ENCODE measurements at regions not wholly inside any gene's neighbourhood (a gene's known extent, or its start where the extent isn't known, plus 50 kb on each side); places are given as distances from the start of the nearest gene placed in this dataset.

DNA sequence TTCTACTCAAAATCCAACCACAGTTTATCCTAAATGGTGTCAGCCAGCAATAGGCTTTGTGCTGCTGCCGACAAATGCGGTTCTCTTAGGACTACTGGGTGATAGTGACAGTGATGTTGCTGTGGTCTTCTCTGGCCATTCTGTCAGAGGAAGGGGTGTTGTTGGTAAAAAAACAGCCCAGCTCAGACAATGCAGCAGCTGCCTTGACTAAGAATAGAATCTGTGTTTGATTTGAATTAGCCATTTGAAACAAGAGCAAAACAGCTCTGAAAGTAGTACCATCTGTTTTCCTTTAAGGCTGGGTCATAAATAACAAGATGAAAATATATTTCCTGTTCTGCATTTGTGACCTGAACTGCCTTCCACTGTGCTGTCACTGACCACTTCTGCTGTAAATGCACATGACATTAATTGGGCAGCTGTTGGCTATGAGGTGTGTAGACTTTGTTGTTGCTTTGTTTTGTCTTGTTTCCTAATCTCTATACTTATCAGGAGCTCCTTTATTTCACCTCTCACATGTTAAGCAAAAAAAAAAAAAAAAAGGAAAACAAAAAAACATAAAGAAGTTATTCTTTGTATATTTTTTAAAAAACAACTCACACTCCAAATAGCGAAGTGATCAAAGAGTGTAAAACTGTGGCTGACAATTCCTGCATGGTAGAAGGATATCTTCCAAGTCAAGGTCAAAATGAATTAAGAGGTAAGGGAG lies 497.8 kb upstream of the ARID1B start:
- TF ChIP-seq, protein P1, sequence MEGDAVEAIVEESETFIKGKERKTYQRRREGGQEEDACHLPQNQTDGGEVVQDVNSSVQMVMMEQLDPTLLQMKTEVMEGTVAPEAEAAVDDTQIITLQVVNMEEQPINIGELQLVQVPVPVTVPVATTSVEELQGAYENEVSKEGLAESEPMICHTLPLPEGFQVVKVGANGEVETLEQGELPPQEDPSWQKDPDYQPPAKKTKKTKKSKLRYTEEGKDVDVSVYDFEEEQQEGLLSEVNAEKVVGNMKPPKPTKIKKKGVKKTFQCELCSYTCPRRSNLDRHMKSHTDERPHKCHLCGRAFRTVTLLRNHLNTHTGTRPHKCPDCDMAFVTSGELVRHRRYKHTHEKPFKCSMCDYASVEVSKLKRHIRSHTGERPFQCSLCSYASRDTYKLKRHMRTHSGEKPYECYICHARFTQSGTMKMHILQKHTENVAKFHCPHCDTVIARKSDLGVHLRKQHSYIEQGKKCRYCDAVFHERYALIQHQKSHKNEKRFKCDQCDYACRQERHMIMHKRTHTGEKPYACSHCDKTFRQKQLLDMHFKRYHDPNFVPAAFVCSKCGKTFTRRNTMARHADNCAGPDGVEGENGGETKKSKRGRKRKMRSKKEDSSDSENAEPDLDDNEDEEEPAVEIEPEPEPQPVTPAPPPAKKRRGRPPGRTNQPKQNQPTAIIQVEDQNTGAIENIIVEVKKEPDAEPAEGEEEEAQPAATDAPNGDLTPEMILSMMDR (conservative IDR thresholded peaks at IDR 0.05; ENCODE audit: low read depth, low read length): no peak
- TF ChIP-seq, protein P2, sequence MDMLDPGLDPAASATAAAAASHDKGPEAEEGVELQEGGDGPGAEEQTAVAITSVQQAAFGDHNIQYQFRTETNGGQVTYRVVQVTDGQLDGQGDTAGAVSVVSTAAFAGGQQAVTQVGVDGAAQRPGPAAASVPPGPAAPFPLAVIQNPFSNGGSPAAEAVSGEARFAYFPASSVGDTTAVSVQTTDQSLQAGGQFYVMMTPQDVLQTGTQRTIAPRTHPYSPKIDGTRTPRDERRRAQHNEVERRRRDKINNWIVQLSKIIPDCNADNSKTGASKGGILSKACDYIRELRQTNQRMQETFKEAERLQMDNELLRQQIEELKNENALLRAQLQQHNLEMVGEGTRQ (IDR thresholded peaks at IDR 0.05; ENCODE audit: low read depth, low read length): no peak
- TF ChIP-seq SMC3 (IDR thresholded peaks at IDR 0.05; ENCODE audit: low read depth, low read length) (no peak), RFX5 (IDR thresholded peaks at IDR 0.05; ENCODE audit: low read depth, low read length) (no peak), CEBPB (IDR thresholded peaks at IDR 0.05; ENCODE audit: low read depth, low read length) (no peak), MAZ (IDR thresholded peaks at IDR 0.05; ENCODE audit: borderline replicate concordance, low read depth, low read length) (no peak), POLR2A (IDR thresholded peaks at IDR 0.05; ENCODE audit: low read depth, low read length) (no peak), MXI1 (IDR thresholded peaks at IDR 0.05; ENCODE audit: borderline replicate concordance, low read depth, low read length) (no peak), MAFK (IDR thresholded peaks at IDR 0.05; ENCODE audit: low read depth, low read length) (no peak), CHD1 (IDR thresholded peaks at IDR 0.05; ENCODE audit: low read depth, low read length) (no peak), NFE2L2 (IDR thresholded peaks at IDR 0.05; ENCODE audit: low read depth, low read length) (no peak), RAD21 (IDR thresholded peaks at IDR 0.05; ENCODE audit: low read length) (no peak), RCOR1 (IDR thresholded peaks at IDR 0.05; ENCODE audit: insufficient replicate concordance, low read length) (no peak), BHLHE40 (IDR thresholded peaks at IDR 0.05; ENCODE audit: low read depth, low read length) (no peak)
